Neuronal stem cell (in vitro differentiated cells): ENCODE measurements at regions not wholly inside any gene's neighbourhood (a gene's known extent, or its start where the extent isn't known, plus 50 kb on each side); places are given as distances from the start of the nearest gene placed in this dataset.

ENCODE experiments used
- DNase-seq: peaks from one replicate; pipeline ENCODE4 v3.0.0-alpha.2; 2013; ENCODE audit warnings: low spot score
- H2AFZ ChIP-seq: one replicate; pipeline ENCODE4 v1.6.1; 2013; ENCODE audit warnings: mild to moderate bottlenecking, low read length, inconsistent platforms
- H2AK5ac ChIP-seq: 2 replicates; pipeline ENCODE4 v1.6.1; 2013; ENCODE audit warnings: low read depth, mild to moderate bottlenecking, inconsistent platforms, low read length, moderate library complexity, mixed read lengths
- H2BK120ac ChIP-seq: 2 replicates; pipeline ENCODE4 v1.6.1; 2013; ENCODE audit warnings: low read depth, mild to moderate bottlenecking, inconsistent platforms, low read length, moderate library complexity, mixed read lengths
- H2BK12ac ChIP-seq: one replicate; pipeline ENCODE4 v1.6.1; 2013; ENCODE audit warnings: low read length, inconsistent platforms
- H2BK15ac ChIP-seq: 2 replicates; pipeline ENCODE4 v1.6.1; 2013; ENCODE audit warnings: mild to moderate bottlenecking, low read length, inconsistent platforms, mixed read lengths
- H2BK5ac ChIP-seq: one replicate; pipeline ENCODE4 v1.6.1; 2013; ENCODE audit warnings: inconsistent platforms, mild to moderate bottlenecking, low read length, moderate library complexity
- H3K14ac ChIP-seq: one replicate; pipeline ENCODE4 v1.6.1; 2013; ENCODE audit warnings: low read length, inconsistent platforms
- H3K18ac ChIP-seq: 2 replicates; pipeline ENCODE4 v1.6.1; 2013; ENCODE audit warnings: low read length, inconsistent platforms
- H3K23ac ChIP-seq: 2 replicates; pipeline ENCODE4 v1.6.1; 2013; ENCODE audit warnings: low read depth, mild to moderate bottlenecking, mixed read lengths, low read length, inconsistent platforms; ENCODE audit not compliant: poor library complexity
- H3K27ac ChIP-seq: replicated peaks from 3 replicates; pipeline ENCODE4 v1.5.1; 2013; ENCODE audit warnings: low read length, inconsistent platforms
- H3K27me3 ChIP-seq, 3 experiments: 2 replicates each; pipeline ENCODE4 v1.6.1; 2013; ENCODE audit warnings: low read length in 3 of 3, mild to moderate bottlenecking in 2 of 3, inconsistent platforms in 1 of 3, low read depth in 1 of 3, mixed read lengths in 1 of 3, moderate library complexity in 1 of 3; ENCODE audit not compliant: control insufficient read depth in 3 of 3, insufficient read depth in 3 of 3
- H3K36me3 ChIP-seq, 2 donors: replicated peaks in 1 of 2; 2 replicates each; pipeline ENCODE4 v1.6.1; 2013; ENCODE audit warnings: low read length in 2 of 2; ENCODE audit not compliant: control insufficient read depth in 2 of 2, insufficient read depth in 2 of 2
- H3K4ac ChIP-seq: 2 replicates; pipeline ENCODE4 v1.6.1; 2013; ENCODE audit warnings: inconsistent platforms, mild to moderate bottlenecking, low read length, moderate library complexity
- H3K4me1 ChIP-seq, 2 donors: 1 replicate in 1 of 2; 2 replicates in 1 of 2; pipeline ENCODE4 v1.6.1; 2013; ENCODE audit warnings: low read length in 2 of 2, low read depth in 1 of 2; ENCODE audit not compliant: control insufficient read depth in 2 of 2, insufficient read depth in 1 of 2
- H3K4me2 ChIP-seq: one replicate; pipeline ENCODE4 v1.6.1; 2013; ENCODE audit warnings: mild to moderate bottlenecking, low read length, inconsistent platforms; ENCODE audit not compliant: insufficient read depth, poor library complexity, severe bottlenecking
- H3K4me3 ChIP-seq, 2 donors: 2 replicates each; pipeline ENCODE4 v1.5.1; 2013; ENCODE audit warnings: low read length in 2 of 2, mild to moderate bottlenecking in 2 of 2, inconsistent platforms in 1 of 2, moderate library complexity in 1 of 2
- H3K79me1 ChIP-seq: one replicate; pipeline ENCODE4 v1.6.1; 2013; ENCODE audit warnings: low read depth, mild to moderate bottlenecking, inconsistent platforms, low read length, moderate library complexity
- H3K9ac ChIP-seq: one replicate; pipeline ENCODE4 v1.6.1; 2013; ENCODE audit warnings: mild to moderate bottlenecking, low read depth, low read length, inconsistent platforms; ENCODE audit not compliant: poor library complexity
- H3K9me3 ChIP-seq, 2 donors: replicated peaks in 1 of 2; 2 replicates each; pipeline versions ENCODE3 to v1.6.1; 2013; ENCODE audit warnings: low read length in 2 of 2, mild to moderate bottlenecking in 2 of 2, inconsistent platforms in 1 of 2, low read depth in 1 of 2, mixed read lengths in 1 of 2, moderate library complexity in 1 of 2; ENCODE audit not compliant: control insufficient read depth in 2 of 2, insufficient read depth in 1 of 2
- H4K8ac ChIP-seq: one replicate; pipeline ENCODE4 v1.6.1; 2013; ENCODE audit warnings: low read depth, mild to moderate bottlenecking, inconsistent platforms, low read length, moderate library complexity
- H4K91ac ChIP-seq: one replicate; pipeline ENCODE4 v1.6.1; 2013; ENCODE audit warnings: low read length, low read depth, mild to moderate bottlenecking, inconsistent platforms; ENCODE audit not compliant: poor library complexity
- WGBS, 2 donors: extraction: QIAGEN DNeasy Blood & Tissue Kit; methylation state at CpG; one replicate each; pipeline ENCODE4 v1.1.7; 2013; ENCODE audit warnings: missing lambda C conversion rate in 2 of 2, mixed read lengths in 1 of 2; ENCODE audit not compliant: insufficient read length in 2 of 2, insufficient replicate concordance in 1 of 2; ENCODE audit errors: extremely low coverage in 2 of 2; 5-methylcytosine and 5-hydroxymethylcytosine counted together

GRCh38 chr15:29428925-29429573 is 159.4 kb upstream of the NSMCE3 start:
- H3K23ac ChIP-seq, result no peak overlapping the region
- H3K36me3 ChIP-seq, result no peaks in the 10 kb centered on the region
- no peak overlapping the region for H2BK120ac ChIP-seq
- no peak for DNase-seq
- H3K27me3 ChIP-seq, result no peaks in the 10 kb centered on the region
- H3K9ac ChIP-seq, result no peak overlapping the region
- no peak overlapping the region for H2AK5ac ChIP-seq
- no peak overlapping the region for H2BK12ac ChIP-seq
- H3K27ac ChIP-seq, result no peak overlapping the region
- H3K4me2 ChIP-seq, result no peak overlapping the region
- H3K4me3 ChIP-seq, result no peak overlapping the region
- peaks cover 0 to 4% of the 10 kb centered on the region in 2 donors for H3K4me1 ChIP-seq
- no peak overlapping the region for H4K91ac ChIP-seq
- no peaks in the 10 kb centered on the region for H3K79me1 ChIP-seq
- no CpG with 5 or more reads among the region's 7 CpGs for WGBS, 2 donors
- H2AFZ ChIP-seq, result no peak overlapping the region
- H3K14ac ChIP-seq, result no peak overlapping the region
- no peak overlapping the region for H3K4ac ChIP-seq
- no peak overlapping the region for H4K8ac ChIP-seq
- no peak overlapping the region for H2BK5ac ChIP-seq
- H3K9me3 ChIP-seq, result no peaks in the 10 kb centered on the region
- no peak overlapping the region for H3K18ac ChIP-seq
- no peak overlapping the region for H2BK15ac ChIP-seq

- Histone ChIP-seq H4K91ac (no peak overlapping the region), H2AK5ac (no peak overlapping the region), H2BK5ac (no peak overlapping the region), H3K9me3 (no peaks in the 10 kb centered on the region), H3K14ac (no peak overlapping the region), H3K23ac (no peak overlapping the region), H3K27ac (no peak overlapping the region), H3K27me3 (no peaks in the 10 kb centered on the region), H3K36me3 (no peaks in the 10 kb centered on the region), H3K18ac (no peak overlapping the region), H2BK15ac (no peak overlapping the region), H3K9ac (no peak overlapping the region), H3K4me2 (no peak overlapping the region), H2BK12ac (no peak overlapping the region), H4K8ac (no peak overlapping the region), H3K4ac (no peak overlapping the region), H2BK120ac (no peak overlapping the region), H3K4me3 (no peak overlapping the region), H3K4me1 (no peaks in the 10 kb centered on the region), H3K79me1 (no peaks in the 10 kb centered on the region), H2AFZ (no peak overlapping the region)
- DNase-seq, result no peak
These were observed 156.2 kb upstream of the NSMCE3 start for GRCh38 chr15:29425864-29426263.

DNA sequence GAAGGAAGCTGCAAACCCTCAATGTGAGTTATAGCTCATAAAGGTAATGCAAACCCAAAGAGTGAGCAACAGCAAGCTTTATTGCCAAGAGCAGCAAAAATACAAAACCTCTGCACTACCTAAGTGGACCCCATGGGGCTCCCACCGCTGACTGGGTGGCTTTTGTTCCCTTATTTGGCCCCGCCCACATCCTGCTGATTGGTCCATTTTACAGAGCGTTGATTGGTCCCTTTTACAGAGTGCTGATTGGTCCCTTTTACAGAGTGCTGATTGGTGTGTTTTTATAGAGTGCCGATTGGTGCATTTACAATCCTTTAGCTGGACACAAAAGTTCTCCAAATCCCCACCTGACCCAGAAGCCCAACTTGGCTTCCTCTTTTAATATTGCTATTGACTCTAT is 154.5 kb upstream of the NSMCE3 start:
- Histone ChIP-seq H3K4me1 (peaks cover 0 to 6% of the 10 kb centered on the region in 2 donors), H2AFZ (no peak overlapping the region), H4K91ac (no peak overlapping the region), H4K8ac (no peak overlapping the region), H2BK15ac (no peak overlapping the region), H3K9ac (no peak overlapping the region), H3K36me3 (no peaks in the 10 kb centered on the region), H3K79me1 (no peaks in the 10 kb centered on the region), H3K4me3 (no peak overlapping the region), H3K23ac (no peak overlapping the region), H3K4ac (no peak overlapping the region), H3K14ac (no peak overlapping the region), H2BK5ac (no peak overlapping the region), H3K4me2 (no peak overlapping the region), H2BK120ac (no peak overlapping the region), H2AK5ac (no peak overlapping the region), H3K27me3 (no peaks in the 10 kb centered on the region), H2BK12ac (no peak overlapping the region), H3K27ac (no peak overlapping the region), H3K18ac (no peak overlapping the region), H3K9me3 (no peaks in the 10 kb centered on the region)
- no peak for DNase-seq
- no CpG with 5 or more reads among the region's 4 CpGs for WGBS, 2 donors

GRCh38 chr15:29422606-29423005 is 153.0 kb upstream of the NSMCE3 start:
- Histone ChIP-seq H3K27ac (no peak overlapping the region), H2AK5ac (no peak overlapping the region), H3K23ac (no peak overlapping the region), H2BK120ac (no peak overlapping the region), H3K36me3 (no peaks in the 10 kb centered on the region), H4K8ac (no peak overlapping the region), H2BK12ac (no peak overlapping the region), H3K4ac (no peak overlapping the region), H3K4me3 (no peak overlapping the region), H3K79me1 (no peaks in the 10 kb centered on the region), H3K14ac (no peak overlapping the region), H3K27me3 (no peaks in the 10 kb centered on the region), H2BK15ac (no peak overlapping the region), H2AFZ (no peak overlapping the region), H3K9ac (no peak overlapping the region), H3K18ac (no peak overlapping the region), H3K9me3 (no peaks in the 10 kb centered on the region), H4K91ac (no peak overlapping the region), H2BK5ac (no peak overlapping the region), H3K4me2 (no peak overlapping the region), H3K4me1 (peaks cover 0 to 6% of the 10 kb centered on the region in 2 donors)
- WGBS, 2 donors, result no CpG with 5 or more reads among the region's 2 CpGs
- no peak for DNase-seq
